Thyroid gland (tissue), 4 donors: ENCODE measurements at regions not wholly inside any gene's neighbourhood (a gene's known extent, or its start where the extent isn't known, plus 50 kb on each side); places are given as distances from the start of the nearest gene placed in this dataset.

Source experiments
- DNase-seq, 2 donors: peaks; one replicate each; pipeline ENCODE4 v3.0.0-alpha.2; 2019
- H3K27ac ChIP-seq, 3 donors: fragments of 200-600 bp; sonication (generic); 1 replicate in 2 of 3; 2 replicates in 1 of 3; pipeline ENCODE4 v1.5.1; 2016 to 2019; ENCODE audit warnings: mild to moderate bottlenecking in 1 of 3, moderate library complexity in 1 of 3
- H3K27me3 ChIP-seq: fragments of 200-600 bp; sonication (generic); one replicate; pipeline ENCODE4 v1.5.1; 2019
- H3K36me3 ChIP-seq, 2 donors: fragments of 200-600 bp; sonication (generic); one replicate each; pipeline ENCODE4 v1.5.1; 2016 to 2019
- H3K4me1 ChIP-seq, 2 donors: fragments of 200-600 bp; sonication (generic); one replicate each; pipeline ENCODE4 v1.5.1; 2017 to 2019
- H3K4me3 ChIP-seq, 3 donors: fragments of 200-600 bp; sonication (generic); replicated peaks in 1 of 3; 1 replicate in 2 of 3; 2 replicates in 1 of 3; pipeline ENCODE4 v1.5.1; 2016; ENCODE audit warnings: mild to moderate bottlenecking in 1 of 3
- H3K9me3 ChIP-seq: fragments of 200-600 bp; sonication (generic); one replicate; pipeline ENCODE4 v1.5.1; 2017
- POLR2A ChIP-seq, 2 donors: fragments of 450-650 bp; IDR thresholded peaks; one replicate each; pipeline ENCODE4 v1.6.1; 2017; ENCODE audit warnings: antibody characterized with exemption in 2 of 2, mild to moderate bottlenecking in 2 of 2, moderate library complexity in 1 of 2
- WGBS, 2 donors: methylation state at CpG; one replicate each; pipeline ENCODE4 v1.1.5; 2017; 5-methylcytosine and 5-hydroxymethylcytosine counted together
- intact Hi-C: fragments of 100-400 bp; cut with DNase I; formaldehyde crosslinking; loops from one replicate; pipeline ENCODE4 v1.15.1; 2023
- TF ChIP-seq, protein P1 (sequence below), 6 experiments: fragments of 200-600 bp in 3 of 6; fragments of 450-650 bp in 3 of 6; sonication (generic) in 3 of 6; IDR thresholded peaks; one replicate each; pipeline ENCODE4 v1.5.1; 2016 to 2019; ENCODE audit warnings: antibody characterized with exemption in 6 of 6, mild to moderate bottlenecking in 2 of 6, inconsistent platforms in 1 of 6, moderate library complexity in 1 of 6

DNA sequence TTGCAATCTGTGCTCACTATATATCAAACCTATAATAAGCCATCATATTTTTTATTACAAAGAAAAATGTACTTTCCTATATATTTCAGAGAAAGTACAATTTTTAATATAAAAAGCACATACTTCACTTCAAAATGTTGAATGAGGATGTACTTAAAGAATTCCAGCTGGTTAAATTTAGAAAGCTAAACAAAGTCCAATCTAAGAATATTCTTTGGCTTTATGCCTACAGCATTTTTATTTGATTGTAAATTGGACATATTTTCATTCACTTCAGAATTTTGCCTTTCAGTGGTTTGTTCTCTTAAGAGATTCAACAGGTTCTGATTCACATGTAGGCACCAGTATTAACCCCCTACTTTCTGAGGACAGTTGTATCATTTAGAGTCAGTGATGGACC, 533.8 kb downstream of the CAAP1 start:
- intact Hi-C loops: no loop called here
- no peaks in the 10 kb centered on the region for H3K9me3 ChIP-seq
- no peak for DNase-seq
- H3K27ac ChIP-seq: no peak overlapping the region
- no peaks in the 10 kb centered on the region for H3K27me3 ChIP-seq
- H3K4me1 ChIP-seq: peaks cover 25 to 31% of the 10 kb centered on the region in 2 donors
- no peak for TF ChIP-seq POLR2A (IDR thresholded peaks at IDR 0.05)
- TF ChIP-seq, protein P1, sequence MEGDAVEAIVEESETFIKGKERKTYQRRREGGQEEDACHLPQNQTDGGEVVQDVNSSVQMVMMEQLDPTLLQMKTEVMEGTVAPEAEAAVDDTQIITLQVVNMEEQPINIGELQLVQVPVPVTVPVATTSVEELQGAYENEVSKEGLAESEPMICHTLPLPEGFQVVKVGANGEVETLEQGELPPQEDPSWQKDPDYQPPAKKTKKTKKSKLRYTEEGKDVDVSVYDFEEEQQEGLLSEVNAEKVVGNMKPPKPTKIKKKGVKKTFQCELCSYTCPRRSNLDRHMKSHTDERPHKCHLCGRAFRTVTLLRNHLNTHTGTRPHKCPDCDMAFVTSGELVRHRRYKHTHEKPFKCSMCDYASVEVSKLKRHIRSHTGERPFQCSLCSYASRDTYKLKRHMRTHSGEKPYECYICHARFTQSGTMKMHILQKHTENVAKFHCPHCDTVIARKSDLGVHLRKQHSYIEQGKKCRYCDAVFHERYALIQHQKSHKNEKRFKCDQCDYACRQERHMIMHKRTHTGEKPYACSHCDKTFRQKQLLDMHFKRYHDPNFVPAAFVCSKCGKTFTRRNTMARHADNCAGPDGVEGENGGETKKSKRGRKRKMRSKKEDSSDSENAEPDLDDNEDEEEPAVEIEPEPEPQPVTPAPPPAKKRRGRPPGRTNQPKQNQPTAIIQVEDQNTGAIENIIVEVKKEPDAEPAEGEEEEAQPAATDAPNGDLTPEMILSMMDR (IDR thresholded peaks at IDR 0.05): no peak
- H3K4me3 ChIP-seq: no peak overlapping the region
- no peaks in the 10 kb centered on the region for H3K36me3 ChIP-seq

DNA sequence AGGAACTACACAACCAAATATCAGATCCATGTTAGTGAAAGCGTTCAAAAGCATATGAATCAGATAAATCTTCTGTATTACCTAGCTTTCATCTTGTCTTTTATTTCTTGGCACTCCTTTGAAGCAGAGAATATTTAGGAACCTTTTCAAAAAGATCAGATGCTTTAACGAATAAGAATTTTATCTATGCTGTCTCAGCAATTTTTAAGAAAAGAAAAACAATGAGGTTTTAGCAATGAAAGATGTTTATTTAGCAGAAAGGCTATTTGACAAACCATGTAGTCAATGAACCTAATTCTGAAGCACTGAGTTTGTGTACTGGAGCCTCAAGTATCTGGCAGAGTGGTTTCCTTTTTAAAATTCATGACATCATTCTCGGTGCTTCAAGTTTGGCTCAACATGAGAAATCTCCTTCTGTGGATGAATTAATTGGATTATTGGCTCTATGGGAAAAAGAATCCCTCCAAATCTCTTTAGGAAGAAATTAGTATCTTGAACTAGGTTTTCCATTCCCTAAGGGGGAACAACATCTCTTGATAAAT, 534.7 kb downstream of the CAAP1 start:
- Histone ChIP-seq H3K9me3 (no peaks in the 10 kb centered on the region), H3K4me3 (no peak overlapping the region), H3K4me1 (peaks cover 25 to 31% of the 10 kb centered on the region in 2 donors), H3K36me3 (no peaks in the 10 kb centered on the region), H3K27ac (peak overlapping the region; percentile 18 to 54 (median 54)), H3K27me3 (no peaks in the 10 kb centered on the region)
- WGBS, 2 donors: 21 to 22% methylated on average over 3 of the region's 3 CpGs
- DNase-seq: peak in 1 of 2 donors; percentile 12
- no peak for TF ChIP-seq POLR2A (IDR thresholded peaks at IDR 0.05)
- TF ChIP-seq, protein P1 (IDR thresholded peaks at IDR 0.05): no peak
- intact Hi-C loops: no loop called here

DNA sequence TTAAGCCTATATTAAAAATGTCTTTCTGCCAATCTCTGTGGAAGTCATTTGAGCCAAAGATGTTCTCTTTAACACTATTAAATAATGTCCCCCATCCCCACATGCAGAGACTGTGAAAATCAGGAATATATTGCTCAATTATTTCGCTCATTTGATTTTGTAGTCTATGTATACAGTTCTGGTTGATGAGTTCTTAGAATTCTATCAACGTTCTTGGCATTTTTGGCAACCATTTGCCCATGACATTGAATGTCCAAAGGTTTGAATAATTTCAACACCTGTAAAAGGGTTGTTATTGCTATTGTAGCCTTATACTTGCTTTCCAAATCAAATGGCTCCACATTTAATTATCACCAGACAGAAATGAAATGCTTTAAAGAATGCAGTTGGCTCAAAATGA, 536.1 kb downstream of the CAAP1 start:
- Histone ChIP-seq H3K27me3 (no peaks in the 10 kb centered on the region), H3K27ac (no peak overlapping the region), H3K4me3 (no peak overlapping the region), H3K9me3 (no peaks in the 10 kb centered on the region), H3K4me1 (peaks cover 25 to 27% of the 10 kb centered on the region in 2 donors), H3K36me3 (no peaks in the 10 kb centered on the region)
- intact Hi-C loops: no loop called here
- 24 to 34% methylated on average over 2 of the region's 2 CpGs for WGBS, 2 donors
- DNase-seq: peak in 1 of 2 donors; percentile 14
- TF ChIP-seq, protein P1 (IDR thresholded peaks at IDR 0.05): no peak
- TF ChIP-seq POLR2A (IDR thresholded peaks at IDR 0.05): no peak

DNA sequence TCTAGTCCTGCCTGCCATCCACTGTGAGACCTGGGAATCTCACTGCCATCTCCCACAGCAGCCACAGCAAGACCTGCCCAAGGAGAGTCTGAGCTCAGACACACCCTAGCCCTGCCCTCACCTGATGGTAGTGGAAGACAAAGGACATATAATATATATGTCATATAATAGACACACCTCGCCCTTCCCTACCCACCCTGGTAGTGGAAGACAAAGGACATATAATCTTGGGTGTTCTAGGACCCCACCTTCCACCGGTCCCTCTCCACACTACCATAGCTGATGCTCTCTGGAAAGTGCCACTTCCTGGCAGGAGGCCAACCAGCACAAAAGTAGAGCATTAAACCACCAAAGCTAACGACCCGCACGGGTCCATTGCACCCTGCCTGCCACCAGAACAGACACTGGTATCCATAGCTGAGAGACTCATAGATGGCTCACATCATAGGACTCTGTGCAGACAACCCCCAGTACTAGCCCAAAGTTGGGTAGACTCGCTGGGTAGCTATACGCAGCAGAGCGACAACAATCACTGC, 545.6 kb downstream of the CAAP1 start:
- WGBS, 2 donors: 78 to 84% methylated on average over 8 of the region's 8 CpGs
- intact Hi-C loops: no loop called here

DNA sequence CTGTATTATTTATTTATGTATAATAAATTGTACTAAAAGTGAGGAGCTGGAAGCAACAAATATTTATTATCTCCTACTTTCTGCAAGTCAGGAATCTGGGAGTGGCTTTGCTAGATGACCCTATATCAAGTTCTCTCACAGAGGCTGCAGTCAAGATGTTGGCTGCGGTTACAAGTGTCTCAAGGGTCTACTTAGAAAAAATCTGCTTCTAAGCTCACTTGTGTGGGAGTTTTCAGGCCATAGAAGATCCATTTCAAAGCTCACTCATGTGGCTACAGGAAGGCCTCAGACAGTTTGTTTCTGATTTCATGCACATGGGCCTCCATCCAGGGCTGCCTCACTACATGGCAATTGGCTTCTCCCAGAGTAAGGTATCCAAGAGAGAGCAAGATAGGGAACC, 551.1 kb downstream of the CAAP1 start:
- Histone ChIP-seq H3K4me3 (no peak overlapping the region), H3K36me3 (no peaks in the 10 kb centered on the region), H3K27ac (peak overlapping the region in 1 of 3 donors; percentile 7), H3K27me3 (no peaks in the 10 kb centered on the region), H3K4me1 (peaks cover 5 to 14% of the 10 kb centered on the region in 2 donors), H3K9me3 (no peaks in the 10 kb centered on the region)
- peak; percentile 75 to 76 for DNase-seq
- whole genome bisulfite sequencing, 2 donors: 3 to 29% methylated on average over 1 of the region's 1 CpG
- TF ChIP-seq, protein P1 (IDR thresholded peaks at IDR 0.05): no peak
- TF ChIP-seq POLR2A (IDR thresholded peaks at IDR 0.05): no peak
- intact Hi-C loops: no loop called here

More for the DNA sequence above, 545.6 kb downstream of the CAAP1 start:
- Histone ChIP-seq H3K27ac (no peak overlapping the region), H3K4me1 (peaks cover under 1 to 3% of the 10 kb centered on the region in 2 donors), H3K27me3 (no peaks in the 10 kb centered on the region), H3K36me3 (no peaks in the 10 kb centered on the region), H3K4me3 (no peak overlapping the region), H3K9me3 (no peaks in the 10 kb centered on the region)
- DNase-seq: no peak
- no peak for TF ChIP-seq POLR2A (IDR thresholded peaks at IDR 0.05)
- TF ChIP-seq, protein P1 (IDR thresholded peaks at IDR 0.05): no peak
